HEK293 (cell line): ENCODE measurements at regions not wholly inside any gene's neighbourhood (a gene's known extent, or its start where the extent isn't known, plus 50 kb on each side); places are given as distances from the start of the nearest gene placed in this dataset.

Experiments used
- CTCF ChIA-PET: fragments of 350-600 bp; formaldehyde crosslinking; extraction: SDS; loops from one replicate; lab custom pipeline; 2021; ENCODE audit warnings: antibody characterized with exemption; lab: Yijun Ruan, JAX
- POLR2A ChIA-PET: fragments of 300-600 bp; formaldehyde crosslinking; extraction: SDS; loops from one replicate; lab custom pipeline; 2020; ENCODE audit warnings: antibody characterized with exemption, inconsistent platforms; lab: Yijun Ruan, JAX
- H3K27ac ChIP-seq: fragments of 200-500 bp; sonication (Bioruptor generic); 2 replicates; pipeline ENCODE4 v1.5.1; 2014; ENCODE audit warnings: low read depth, low read length, control low read depth, inconsistent platforms; ENCODE audit errors: extremely low read depth
- H3K36me3 ChIP-seq, 2 experiments: fragments of 200-500 bp in 1 of 2; sonication (Bioruptor generic) in 1 of 2; 1 replicate in 1 of 2; 2 replicates in 1 of 2; pipeline ENCODE4 v1.5.1; 2014 to 2017; ENCODE audit warnings: inconsistent platforms in 2 of 2, low read length in 2 of 2; ENCODE audit not compliant: control insufficient read depth in 2 of 2, insufficient read depth in 1 of 2
- H3K4me1 ChIP-seq: fragments of 200-500 bp; sonication (Bioruptor generic); 2 replicates; pipeline ENCODE4 v1.5.1; 2014; ENCODE audit warnings: mild to moderate bottlenecking, low read length, inconsistent platforms; ENCODE audit not compliant: control insufficient read depth, insufficient read depth
- H3K4me3 ChIP-seq: 2 replicates; pipeline ENCODE4 v1.5.1; 2011; ENCODE audit warnings: low read depth, mild to moderate bottlenecking, control low read depth, low read length, moderate library complexity
- H3K9me3 ChIP-seq: fragments of 200-500 bp; sonication (Bioruptor generic); 2 replicates; pipeline ENCODE4 v1.5.1; 2014; ENCODE audit warnings: low read depth, low read length, inconsistent platforms; ENCODE audit not compliant: control insufficient read depth, insufficient read depth
- GLIS1 ChIP-seq: fragments of 450-650 bp; formaldehyde crosslinking; IDR thresholded peaks from 2 replicates; pipeline ENCODE4 v1.5.1; 2016; ENCODE audit warnings: missing biosample characterization, missing genetic modification characterization
- HOXA7 ChIP-seq: sonication (generic); formaldehyde crosslinking; IDR thresholded peaks from 2 replicates; pipeline ENCODE4 v1.8.1; 2022; ENCODE audit warnings: missing genetic modification reagents, borderline replicate concordance
- HOXC10 ChIP-seq: sonication (generic); formaldehyde crosslinking; IDR thresholded peaks from 2 replicates; pipeline ENCODE4 v1.8.1; 2023; ENCODE audit warnings: mild to moderate bottlenecking, missing genetic modification reagents
- SCRT2 ChIP-seq: fragments of 450-650 bp; formaldehyde crosslinking; IDR thresholded peaks from 2 replicates; pipeline ENCODE4 v1.5.1; 2016; ENCODE audit warnings: missing biosample characterization, missing genetic modification characterization
- YY1 ChIP-seq: fragments of 450-650 bp; formaldehyde crosslinking; IDR thresholded peaks from 2 replicates; pipeline ENCODE4 v1.5.1; 2018; ENCODE audit warnings: missing biosample characterization, missing genetic modification characterization
- ZFP3 ChIP-seq: fragments of 450-650 bp; formaldehyde crosslinking; IDR thresholded peaks from 2 replicates; pipeline ENCODE4 v1.5.1; 2016; ENCODE audit warnings: low read depth, missing biosample characterization, missing genetic modification characterization
- ZNF324 ChIP-seq: fragments of 450-650 bp; formaldehyde crosslinking; IDR thresholded peaks from 2 replicates; pipeline ENCODE4 v1.5.1; 2016; ENCODE audit warnings: missing biosample characterization, missing genetic modification characterization
- ZNF37A ChIP-seq: fragments of 450-650 bp; IDR thresholded peaks from 2 replicates; pipeline ENCODE4 v1.5.1; 2018; ENCODE audit warnings: missing biosample characterization, missing genetic modification characterization
- ZNF501 ChIP-seq: fragments of 450-650 bp; formaldehyde crosslinking; IDR thresholded peaks from 2 replicates; pipeline ENCODE4 v1.5.1; 2016; ENCODE audit warnings: missing biosample characterization, missing genetic modification characterization
- ZNF510 ChIP-seq: fragments of 450-650 bp; formaldehyde crosslinking; IDR thresholded peaks from 2 replicates; pipeline ENCODE4 v1.5.1; 2018; ENCODE audit warnings: mild to moderate bottlenecking, missing genetic modification characterization, missing biosample characterization; ENCODE audit not compliant: insufficient replicate concordance
- ZNF561 ChIP-seq: fragments of 450-650 bp; IDR thresholded peaks from 2 replicates; pipeline ENCODE4 v1.5.1; 2018; ENCODE audit warnings: missing biosample characterization, missing genetic modification characterization, borderline replicate concordance
- ZNF660 ChIP-seq: fragments of 450-650 bp; IDR thresholded peaks from 2 replicates; pipeline ENCODE4 v1.5.1; 2018; ENCODE audit warnings: missing biosample characterization, mild to moderate bottlenecking, missing genetic modification characterization
- ZNF791 ChIP-seq: fragments of 450-650 bp; formaldehyde crosslinking; IDR thresholded peaks from 2 replicates; pipeline ENCODE4 v1.5.1; 2016; ENCODE audit warnings: missing biosample characterization, missing genetic modification characterization
- TF ChIP-seq, protein P1 (sequence below): fragments of 450-650 bp; formaldehyde crosslinking; conservative IDR thresholded peaks from 2 replicates; pipeline ENCODE4 v1.5.1; 2016; ENCODE audit warnings: low read depth, missing biosample characterization, missing genetic modification characterization
- TF ChIP-seq, protein P2 (sequence below): fragments of 450-650 bp; IDR thresholded peaks from 2 replicates; pipeline ENCODE4 v1.5.1; 2018; ENCODE audit warnings: missing biosample characterization, mild to moderate bottlenecking, missing genetic modification characterization

DNA sequence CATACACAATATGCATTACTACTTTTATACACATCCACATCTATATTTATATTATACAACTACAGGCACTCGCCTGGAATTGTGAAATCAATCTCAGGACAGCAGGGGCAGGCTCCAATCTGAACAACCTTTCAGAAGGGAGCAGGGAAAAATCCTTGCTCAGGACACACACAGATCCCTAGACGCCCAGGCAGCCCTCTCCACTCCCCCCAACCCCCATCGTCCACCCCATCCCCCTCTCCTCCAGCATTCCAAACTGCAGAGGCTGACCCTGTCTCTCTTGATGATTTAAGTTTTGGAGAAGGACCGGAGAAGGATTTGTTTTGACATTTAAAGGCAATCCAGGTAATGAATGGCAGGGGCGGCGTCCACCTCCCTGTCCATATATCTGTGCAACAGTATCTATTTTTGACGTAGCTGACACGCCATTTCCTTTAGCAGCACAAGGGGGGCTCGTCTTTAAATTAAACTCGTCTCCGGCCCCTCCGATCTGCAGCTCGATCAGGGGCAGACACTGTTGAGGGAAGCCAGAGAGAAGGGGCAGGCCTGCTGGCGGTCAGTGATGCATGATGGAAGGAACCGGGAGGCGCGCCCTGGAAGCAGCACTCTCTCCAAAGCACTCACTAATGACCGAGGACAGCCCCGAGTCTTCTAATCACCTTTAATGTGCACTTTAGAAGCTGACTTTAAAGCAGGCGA, 95.0 kb upstream of the TBX5 start (continued):
- TF ChIP-seq, protein P1, sequence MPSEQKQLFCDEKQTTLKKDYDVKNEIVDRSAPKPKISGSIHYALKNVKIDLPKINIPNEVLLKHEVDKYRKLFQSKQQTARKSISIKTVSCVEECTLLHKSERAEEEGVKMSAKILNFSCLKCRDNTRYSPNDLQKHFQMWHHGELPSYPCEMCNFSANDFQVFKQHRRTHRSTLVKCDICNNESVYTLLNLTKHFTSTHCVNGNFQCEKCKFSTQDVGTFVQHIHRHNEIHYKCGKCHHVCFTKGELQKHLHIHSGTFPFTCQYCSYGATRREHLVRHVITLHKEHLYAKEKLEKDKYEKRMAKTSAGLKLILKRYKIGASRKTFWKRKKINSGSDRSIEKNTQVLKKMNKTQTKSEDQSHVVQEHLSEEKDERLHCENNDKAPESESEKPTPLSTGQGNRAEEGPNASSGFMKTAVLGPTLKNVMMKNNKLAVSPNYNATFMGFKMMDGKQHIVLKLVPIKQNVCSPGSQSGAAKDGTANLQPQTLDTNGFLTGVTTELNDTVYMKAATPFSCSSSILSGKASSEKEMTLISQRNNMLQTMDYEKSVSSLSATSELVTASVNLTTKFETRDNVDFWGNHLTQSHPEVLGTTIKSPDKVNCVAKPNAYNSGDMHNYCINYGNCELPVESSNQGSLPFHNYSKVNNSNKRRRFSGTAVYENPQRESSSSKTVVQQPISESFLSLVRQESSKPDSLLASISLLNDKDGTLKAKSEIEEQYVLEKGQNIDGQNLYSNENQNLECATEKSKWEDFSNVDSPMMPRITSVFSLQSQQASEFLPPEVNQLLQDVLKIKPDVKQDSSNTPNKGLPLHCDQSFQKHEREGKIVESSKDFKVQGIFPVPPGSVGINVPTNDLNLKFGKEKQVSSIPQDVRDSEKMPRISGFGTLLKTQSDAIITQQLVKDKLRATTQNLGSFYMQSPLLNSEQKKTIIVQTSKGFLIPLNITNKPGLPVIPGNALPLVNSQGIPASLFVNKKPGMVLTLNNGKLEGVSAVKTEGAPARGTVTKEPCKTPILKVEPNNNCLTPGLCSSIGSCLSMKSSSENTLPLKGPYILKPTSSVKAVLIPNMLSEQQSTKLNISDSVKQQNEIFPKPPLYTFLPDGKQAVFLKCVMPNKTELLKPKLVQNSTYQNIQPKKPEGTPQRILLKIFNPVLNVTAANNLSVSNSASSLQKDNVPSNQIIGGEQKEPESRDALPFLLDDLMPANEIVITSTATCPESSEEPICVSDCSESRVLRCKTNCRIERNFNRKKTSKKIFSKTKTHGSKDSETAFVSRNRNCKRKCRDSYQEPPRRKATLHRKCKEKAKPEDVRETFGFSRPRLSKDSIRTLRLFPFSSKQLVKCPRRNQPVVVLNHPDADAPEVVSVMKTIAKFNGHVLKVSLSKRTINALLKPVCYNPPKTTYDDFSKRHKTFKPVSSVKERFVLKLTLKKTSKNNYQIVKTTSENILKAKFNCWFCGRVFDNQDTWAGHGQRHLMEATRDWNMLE (tag by site-specific recombination) = no peak
- TF ChIP-seq ZNF791 (tag by site-specific recombination) (no peak), ZNF510 (tag by site-specific recombination) (no peak)
- TF ChIP-seq, protein P2, sequence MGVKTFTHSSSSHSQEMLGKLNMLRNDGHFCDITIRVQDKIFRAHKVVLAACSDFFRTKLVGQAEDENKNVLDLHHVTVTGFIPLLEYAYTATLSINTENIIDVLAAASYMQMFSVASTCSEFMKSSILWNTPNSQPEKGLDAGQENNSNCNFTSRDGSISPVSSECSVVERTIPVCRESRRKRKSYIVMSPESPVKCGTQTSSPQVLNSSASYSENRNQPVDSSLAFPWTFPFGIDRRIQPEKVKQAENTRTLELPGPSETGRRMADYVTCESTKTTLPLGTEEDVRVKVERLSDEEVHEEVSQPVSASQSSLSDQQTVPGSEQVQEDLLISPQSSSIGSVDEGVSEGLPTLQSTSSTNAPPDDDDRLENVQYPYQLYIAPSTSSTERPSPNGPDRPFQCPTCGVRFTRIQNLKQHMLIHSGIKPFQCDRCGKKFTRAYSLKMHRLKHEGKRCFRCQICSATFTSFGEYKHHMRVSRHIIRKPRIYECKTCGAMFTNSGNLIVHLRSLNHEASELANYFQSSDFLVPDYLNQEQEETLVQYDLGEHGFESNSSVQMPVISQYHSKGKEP = no peak

DNA sequence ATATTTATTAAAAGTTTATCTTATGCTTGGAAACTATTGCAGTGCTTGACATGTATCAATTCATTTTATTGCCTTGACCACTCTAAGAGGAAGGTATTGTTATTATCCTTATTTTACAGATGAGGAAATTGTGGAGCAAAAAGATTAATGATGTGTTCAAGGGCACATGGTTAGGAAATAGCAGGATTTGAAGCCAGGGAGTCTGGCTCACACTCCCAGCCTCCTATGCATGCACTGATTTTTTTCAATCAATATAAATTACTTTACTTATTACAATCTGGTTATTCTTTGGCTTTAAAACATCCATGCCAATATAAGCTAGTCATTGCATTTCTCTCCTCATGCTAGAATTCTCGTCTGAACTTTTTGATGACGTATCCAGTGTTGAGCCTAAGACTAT, 94.2 kb upstream of the TBX5 start:
- no peaks in the 10 kb centered on the region for H3K36me3 ChIP-seq
- H3K4me3 ChIP-seq = no peak overlapping the region
- no peaks in the 10 kb centered on the region for H3K9me3 ChIP-seq
- no peaks in the 10 kb centered on the region for H3K4me1 ChIP-seq
- ChIA-PET CTCF (interaction anchor here (2.4 to 5.0 kb wide), 2 partner anchors 8 to 520 kb away, joined by 8 to 26 read pairs; no protein-coding TSS in a partner anchor), POLR2A (no interaction called here)
- H3K27ac ChIP-seq = no peak overlapping the region
- TF ChIP-seq ZNF561 (tag by site-specific recombination) (no peak), ZNF324 (tag by site-specific recombination) (no peak), ZNF37A (no peak), HOXA7 (no peak), ZNF660 (tag by site-specific recombination) (no peak), ZFP3 (tag by site-specific recombination) (no peak), HOXC10 (CRISPR knock-in tag) (no peak)

DNA sequence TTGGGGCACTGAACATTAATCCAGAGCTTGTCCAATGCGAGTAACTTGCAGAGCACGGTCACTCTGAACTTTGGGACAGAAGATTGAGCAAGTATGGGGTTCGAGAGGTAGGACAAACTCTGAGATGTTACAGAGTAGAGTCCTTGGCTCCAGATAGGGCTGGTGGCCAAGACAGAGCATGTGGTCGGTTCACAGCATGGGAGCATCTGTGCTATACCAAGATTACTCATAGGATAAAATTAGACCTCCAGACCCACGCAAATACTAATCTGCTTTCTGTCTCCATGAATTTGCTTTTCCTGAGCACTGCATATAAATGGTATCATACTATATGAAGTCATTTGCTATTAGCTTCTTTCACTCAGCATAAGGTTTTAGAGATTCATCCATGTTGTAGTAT, 93.4 kb upstream of the TBX5 start:
- H3K4me3 ChIP-seq = no peak overlapping the region
- H3K9me3 ChIP-seq = no peaks in the 10 kb centered on the region
- CTCF ChIA-PET = interaction anchor here (0.9 to 5.0 kb wide), 3 partner anchors 9 to 519 kb away, joined by 3 to 26 read pairs (median 8); no protein-coding TSS in a partner anchor

More for the DNA sequence above, 93.4 kb upstream of the TBX5 start:
- POLR2A ChIA-PET = no interaction called here
- no peaks in the 10 kb centered on the region for H3K36me3 ChIP-seq
- no peak for TF ChIP-seq YY1 (tag by site-specific recombination)
- TF ChIP-seq SCRT2 = no peak
- no peak for TF ChIP-seq ZNF501 (tag by site-specific recombination)
- TF ChIP-seq, protein P2 = no peak
- peak; percentile 54 for TF ChIP-seq GLIS1 (tag by site-specific recombination)
- H3K4me1 ChIP-seq = no peaks in the 10 kb centered on the region
- no peak overlapping the region for H3K27ac ChIP-seq
